ENCODE measurements at regions not wholly inside any gene's neighbourhood (a gene's known extent, or its start where the extent isn't known, plus 50 kb on each side); places are given as distances from the start of the nearest gene placed in this dataset.

GRCh38 chr3:103825586-103825985 is 1390.8 kb downstream of the ZPLD1 start:
- Histone ChIP-seq H3K27me3 (ENCODE audit: insufficient read depth, poor library complexity, severe bottlenecking) (no peaks in the 10 kb centered on the region), H3K4me3 (replicated peaks; ENCODE audit: insufficient read depth, low read length) (no peak overlapping the region), H3K27ac (replicated peaks) (no peak overlapping the region)
- no peak for DNase-seq (ENCODE audit: low read depth in 1 of 2, low spot score in 1 of 2)
- TF ChIP-seq POLR2AphosphoS5 (IDR thresholded peaks at IDR 0.05; ENCODE audit: low read depth) = no peak

- TF ChIP-seq SPI1 (IDR thresholded peaks at IDR 0.05; ENCODE audit: borderline replicate concordance, low read depth) (no peak), REST (IDR thresholded peaks at IDR 0.05; ENCODE audit: insufficient replicate concordance, low read depth) (no peak), GABPA (IDR thresholded peaks at IDR 0.05; ENCODE audit: low read depth) (no peak), POLR2AphosphoS5 (IDR thresholded peaks at IDR 0.05; ENCODE audit: low read depth) (no peak), CTCF (IDR thresholded peaks at IDR 0.05; ENCODE audit: insufficient read depth, low read length) (no peak)
- Histone ChIP-seq H3K4me3 (replicated peaks; ENCODE audit: insufficient read depth, low read length) (no peak overlapping the region), H3K27me3 (ENCODE audit: insufficient read depth, poor library complexity, severe bottlenecking) (no peaks in the 10 kb centered on the region), H3K27ac (replicated peaks) (no peak overlapping the region)
- no peak for DNase-seq (ENCODE audit: low read depth in 1 of 2, low spot score in 1 of 2)
These were observed 1395.0 kb downstream of the ZPLD1 start for GRCh38 chr3:103829723-103830326.

GRCh38 chr3:103847081-103848062 is 1412.6 kb downstream of the ZPLD1 start:
- DNase-seq (ENCODE audit: low read depth in 1 of 2, low spot score in 1 of 2) = no peak
- Histone ChIP-seq H3K4me3 (replicated peaks; ENCODE audit: insufficient read depth, low read length) (no peak overlapping the region), H3K27me3 (ENCODE audit: insufficient read depth, poor library complexity, severe bottlenecking) (no peaks in the 10 kb centered on the region), H3K27ac (replicated peaks) (no peak overlapping the region)
- no peak for TF ChIP-seq GABPA (IDR thresholded peaks at IDR 0.05; ENCODE audit: low read depth)

GRCh38 chr3:103851793-103852192 is 1417.0 kb downstream of the ZPLD1 start:
- DNase-seq (ENCODE audit: low read depth in 1 of 2, low spot score in 1 of 2) = no peak
- Histone ChIP-seq H3K27me3 (ENCODE audit: insufficient read depth, poor library complexity, severe bottlenecking) (no peaks in the 10 kb centered on the region), H3K27ac (replicated peaks) (no peak overlapping the region), H3K4me3 (replicated peaks; ENCODE audit: insufficient read depth, low read length) (no peak overlapping the region)
- TF ChIP-seq POLR2AphosphoS5 (IDR thresholded peaks at IDR 0.05; ENCODE audit: low read depth) (no peak), CTCF (IDR thresholded peaks at IDR 0.05; ENCODE audit: insufficient read depth, low read length) (no peak), REST (IDR thresholded peaks at IDR 0.05; ENCODE audit: insufficient replicate concordance, low read depth) (no peak), GABPA (IDR thresholded peaks at IDR 0.05; ENCODE audit: low read depth) (no peak), SPI1 (IDR thresholded peaks at IDR 0.05; ENCODE audit: borderline replicate concordance, low read depth) (no peak)

All from HL-60 (cell line).